Adrenal gland (tissue), 9 donors: ENCODE measurements at regions not wholly inside any gene's neighbourhood (a gene's known extent, or its start where the extent isn't known, plus 50 kb on each side); places are given as distances from the start of the nearest gene placed in this dataset.
"Not testable (repeated sequence)": the region's sequence is repeated elsewhere in the genome, so short reads cannot be mapped to it uniquely, and the experiment has no call there.

ENCODE experiments used
- DNase-seq, 7 donors: peaks; one replicate each; pipeline ENCODE4 v3.0.0-alpha.2; 2019 to 2020
- H3K27ac ChIP-seq, 5 donors: fragments of 200-600 bp; sonication (generic) in 4 of 5; 1 replicate in 3 of 5; 2 replicates in 2 of 5; pipeline versions ENCODE4 v1.5.1 to v1.8.0; 2016 to 2020; ENCODE audit warnings: mild to moderate bottlenecking in 1 of 5
- H3K27me3 ChIP-seq: fragments of 200-600 bp; 2 replicates; pipeline ENCODE4 v1.8.0; 2021
- H3K36me3 ChIP-seq, 2 donors: fragments of 200-600 bp; replicated peaks in 1 of 2; 1 replicate in 1 of 2; 2 replicates in 1 of 2; pipeline versions ENCODE4 v1.5.1 to v1.8.0; 2018 to 2022
- H3K4me1 ChIP-seq, 2 donors: fragments of 200-600 bp; replicated peaks in 1 of 2; 1 replicate in 1 of 2; 2 replicates in 1 of 2; pipeline versions ENCODE4 v1.5.1 to v1.8.0; 2018 to 2021
- H3K4me3 ChIP-seq, 4 donors: fragments of 200-600 bp; sonication (generic) in 3 of 4; one replicate each; pipeline ENCODE4 v1.5.1; 2016 to 2018
- H3K9me3 ChIP-seq, 3 donors: fragments of 200-600 bp; sonication (generic) in 1 of 3; replicated peaks in 1 of 3; 1 replicate in 2 of 3; 2 replicates in 1 of 3; pipeline versions ENCODE4 v1.5.1 to v1.8.0; 2016 to 2021
- CTCF ChIP-seq, 6 experiments: fragments of 450-650 bp in 4 of 6; fragments of 200-600 bp in 2 of 6; sonication (generic) in 1 of 6; IDR thresholded peaks; 1 replicate in 5 of 6; 2 replicates in 1 of 6; pipeline versions ENCODE4 v1.5.1 to v1.8.0; 2016 to 2021; ENCODE audit warnings: antibody characterized with exemption in 6 of 6, mild to moderate bottlenecking in 2 of 6, moderate library complexity in 1 of 6
- POLR2A ChIP-seq, 2 donors: fragments of 450-650 bp; IDR thresholded peaks; one replicate each; pipeline ENCODE4 v1.6.1; 2017; ENCODE audit warnings: antibody characterized with exemption in 2 of 2, mild to moderate bottlenecking in 2 of 2, moderate library complexity in 1 of 2
- WGBS, 4 donors: extraction: QIAGEN DNeasy Blood & Tissue Kit in 2 of 4; methylation state at CpG; one replicate each; pipeline versions ENCODE4 v1.1.5 to v1.1.7; 2013 to 2017; 5-methylcytosine and 5-hydroxymethylcytosine counted together
- intact Hi-C, 2 donors: fragments of 100-400 bp; cut with DNase I; formaldehyde crosslinking; loops; one replicate each; pipeline versions ENCODE4 v1.14.1 to v1.15.0; 2022 to 2023
- donor health status: healthy with polysubstance abuse.
- donor health status: Bipolar disorder and iron deficiency.
- donor health status: DM: yes; HTN: yes; CAD: no.
- donor health status: DM: no; HTN: no; CAD: no.
- donor health status: DM: no; HTN: no; CAD: no.

GRCh38 chrX:46178763-46179162 lies 366.5 kb downstream of the ZNF674 start:
- Histone ChIP-seq H3K27me3 (peaks cover 22% of the 10 kb centered on the region), H3K4me3 (no peak overlapping the region), H3K4me1 (no peaks in the 10 kb centered on the region), H3K9me3 (no peaks in the 10 kb centered on the region), H3K36me3 (no peaks in the 10 kb centered on the region), H3K27ac (no peak overlapping the region)
- 41 to 62% (median 55%) methylated on average over 1 of the region's 1 CpG for WGBS, 4 donors
- TF ChIP-seq CTCF (IDR thresholded peaks at IDR 0.05) (no peak), POLR2A (IDR thresholded peaks at IDR 0.05) (no peak)
- no peak for DNase-seq
- intact Hi-C loops, result no loop called here

GRCh38 chrX:46173159-46173558 lies 372.1 kb downstream of the ZNF674 start:
- TF ChIP-seq POLR2A (IDR thresholded peaks at IDR 0.05) (no peak), CTCF (IDR thresholded peaks at IDR 0.05) (no peak)
- Histone ChIP-seq H3K27ac (no peak overlapping the region), H3K9me3 (no peaks in the 10 kb centered on the region), H3K4me3 (no peak overlapping the region), H3K27me3 (no peaks in the 10 kb centered on the region), H3K36me3 (no peaks in the 10 kb centered on the region), H3K4me1 (no peaks in the 10 kb centered on the region)
- intact Hi-C loops, result no loop called here
- no peak for DNase-seq

GRCh38 chrX:46171457-46171856 lies 373.8 kb downstream of the ZNF674 start:
- H3K36me3 ChIP-seq, H3K27me3 ChIP-seq, H3K9me3 ChIP-seq, intact Hi-C loops, DNase-seq, H3K27ac ChIP-seq, H3K4me1 ChIP-seq, H3K4me3 ChIP-seq: not testable (repeated sequence)
- 88 to 100% (median 89%) methylated on average over 3 to 4 of the region's 4 CpGs; no CpG with 5 or more reads in 1 of the 4 donors for WGBS, 4 donors

- WGBS, 4 donors, result 51 to 58% (median 55%) methylated on average over 3 of the region's 3 CpGs
Observed at GRCh38 chrX:46169808-46170207, 375.4 kb downstream of the ZNF674 start.

More at GRCh38 chrX:46169808-46170207, 375.4 kb downstream of the ZNF674 start:
- no peak for TF ChIP-seq POLR2A (IDR thresholded peaks at IDR 0.05)
- no peak for TF ChIP-seq CTCF (IDR thresholded peaks at IDR 0.05)
- H3K4me1 ChIP-seq, result no peaks in the 10 kb centered on the region
- intact Hi-C loops, result no loop called here
- H3K4me3 ChIP-seq, result no peak overlapping the region
- no peaks in the 10 kb centered on the region for H3K36me3 ChIP-seq
- H3K27ac ChIP-seq, result no peak overlapping the region
- no peaks in the 10 kb centered on the region for H3K9me3 ChIP-seq
- H3K27me3 ChIP-seq, result peaks cover 6% of the 10 kb centered on the region
- DNase-seq, result no peak
